Skeletal muscle tissue (tissue), 3 donors: ENCODE measurements at regions not wholly inside any gene's neighbourhood (a gene's known extent, or its start where the extent isn't known, plus 50 kb on each side); places are given as distances from the start of the nearest gene placed in this dataset.

Source experiments
- H3K27ac ChIP-seq: one replicate; pipeline ENCODE4 v1.7.0; 2013; ENCODE audit warnings: mild to moderate bottlenecking, low read depth, low read length, inconsistent platforms
- H3K27me3 ChIP-seq, 3 donors: one replicate each; pipeline ENCODE4 v1.7.0; 2013; ENCODE audit warnings: low read length in 3 of 3; ENCODE audit not compliant: control insufficient read depth in 3 of 3, insufficient read depth in 3 of 3
- H3K36me3 ChIP-seq, 3 donors: one replicate each; pipeline ENCODE4 v1.7.0; 2013; ENCODE audit warnings: low read length in 3 of 3; ENCODE audit not compliant: control insufficient read depth in 3 of 3, insufficient read depth in 3 of 3
- H3K4me1 ChIP-seq, 3 donors: one replicate each; pipeline ENCODE4 v1.7.0; 2013; ENCODE audit warnings: low read length in 3 of 3, mild to moderate bottlenecking in 3 of 3; ENCODE audit not compliant: control insufficient read depth in 3 of 3, insufficient read depth in 3 of 3
- H3K4me3 ChIP-seq, 3 donors: one replicate each; pipeline ENCODE4 v1.7.0; 2013; ENCODE audit warnings: low read length in 3 of 3
- H3K9ac ChIP-seq, 3 donors: one replicate each; pipeline ENCODE4 v1.7.0; 2013; ENCODE audit warnings: low read length in 3 of 3, mild to moderate bottlenecking in 3 of 3, moderate library complexity in 2 of 3, low read depth in 1 of 3
- H3K9me3 ChIP-seq, 3 donors: one replicate each; pipeline ENCODE4 v1.7.0; 2013; ENCODE audit warnings: low read length in 3 of 3; ENCODE audit not compliant: control insufficient read depth in 3 of 3
- donor health status: Osteomylitis.

GRCh38 chr4:34880246-34880645, 1364.1 kb downstream of the ARAP2 start:
- Histone ChIP-seq H3K9me3 (no peaks in the 10 kb centered on the region), H3K27ac (no peak overlapping the region), H3K36me3 (no peaks in the 10 kb centered on the region), H3K27me3 (no peaks in the 10 kb centered on the region), H3K4me3 (no peak overlapping the region), H3K9ac (no peak overlapping the region), H3K4me1 (no peaks in the 10 kb centered on the region)

GRCh38 chr4:34891892-34892291, 1352.4 kb downstream of the ARAP2 start:
- H3K9ac ChIP-seq, result no peak overlapping the region
- H3K9me3 ChIP-seq, result no peaks in the 10 kb centered on the region
- H3K27me3 ChIP-seq, result no peaks in the 10 kb centered on the region
- no peak overlapping the region for H3K27ac ChIP-seq
- no peaks in the 10 kb centered on the region for H3K36me3 ChIP-seq
- no peak overlapping the region for H3K4me3 ChIP-seq
- H3K4me1 ChIP-seq, result no peaks in the 10 kb centered on the region

- Histone ChIP-seq H3K36me3 (no peaks in the 10 kb centered on the region), H3K9ac (no peak overlapping the region), H3K4me1 (no peaks in the 10 kb centered on the region), H3K27ac (no peak overlapping the region), H3K27me3 (no peaks in the 10 kb centered on the region), H3K4me3 (no peak overlapping the region), H3K9me3 (no peaks in the 10 kb centered on the region)
These were observed 1350.9 kb downstream of the ARAP2 start for GRCh38 chr4:34893382-34893781.

GRCh38 chr4:34920032-34920431, 1324.3 kb downstream of the ARAP2 start:
- H3K4me1 ChIP-seq, result no peaks in the 10 kb centered on the region
- no peaks in the 10 kb centered on the region for H3K9me3 ChIP-seq
- H3K36me3 ChIP-seq, result no peaks in the 10 kb centered on the region
- no peak overlapping the region for H3K4me3 ChIP-seq
- no peak overlapping the region for H3K27ac ChIP-seq
- no peak overlapping the region for H3K9ac ChIP-seq
- H3K27me3 ChIP-seq, result no peaks in the 10 kb centered on the region

GRCh38 chr4:34921391-34921790, 1322.9 kb downstream of the ARAP2 start:
- H3K9me3 ChIP-seq, result no peaks in the 10 kb centered on the region
- no peaks in the 10 kb centered on the region for H3K27me3 ChIP-seq
- H3K9ac ChIP-seq, result no peak overlapping the region
- H3K4me1 ChIP-seq, result no peaks in the 10 kb centered on the region
- H3K36me3 ChIP-seq, result no peaks in the 10 kb centered on the region
- H3K4me3 ChIP-seq, result no peak overlapping the region
- no peak overlapping the region for H3K27ac ChIP-seq

DNA sequence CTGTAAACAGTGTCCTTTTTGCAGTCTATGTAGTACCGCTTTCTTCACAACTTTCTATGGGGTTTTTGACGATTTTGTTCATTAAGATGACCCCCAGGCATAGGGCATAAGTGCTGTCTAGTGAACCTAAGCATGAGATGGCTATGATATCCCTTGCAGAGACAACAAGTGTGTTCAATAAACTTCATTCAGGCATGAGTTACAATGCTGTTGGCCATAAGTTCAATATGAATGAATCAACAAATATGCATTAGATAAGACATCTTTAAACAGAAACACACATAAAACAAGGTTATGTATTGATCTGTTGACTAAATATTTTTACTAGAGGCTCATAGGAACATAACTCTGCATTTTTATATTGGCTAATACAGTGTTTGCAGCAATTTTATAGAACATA, 1322.0 kb downstream of the ARAP2 start:
- Histone ChIP-seq H3K9me3 (no peaks in the 10 kb centered on the region), H3K27ac (no peak overlapping the region), H3K4me3 (no peak overlapping the region), H3K9ac (no peak overlapping the region), H3K4me1 (no peaks in the 10 kb centered on the region), H3K27me3 (no peaks in the 10 kb centered on the region), H3K36me3 (no peaks in the 10 kb centered on the region)

GRCh38 chr4:34932591-34932990, 1311.7 kb downstream of the ARAP2 start:
- peaks cover 0 to 2% (median 0%) of the 10 kb centered on the region in 3 donors for H3K9me3 ChIP-seq
- H3K4me1 ChIP-seq, result no peaks in the 10 kb centered on the region
- H3K27ac ChIP-seq, result no peak overlapping the region
- H3K9ac ChIP-seq, result no peak overlapping the region
- H3K36me3 ChIP-seq, result no peaks in the 10 kb centered on the region
- no peaks in the 10 kb centered on the region for H3K27me3 ChIP-seq
- no peak overlapping the region for H3K4me3 ChIP-seq

DNA sequence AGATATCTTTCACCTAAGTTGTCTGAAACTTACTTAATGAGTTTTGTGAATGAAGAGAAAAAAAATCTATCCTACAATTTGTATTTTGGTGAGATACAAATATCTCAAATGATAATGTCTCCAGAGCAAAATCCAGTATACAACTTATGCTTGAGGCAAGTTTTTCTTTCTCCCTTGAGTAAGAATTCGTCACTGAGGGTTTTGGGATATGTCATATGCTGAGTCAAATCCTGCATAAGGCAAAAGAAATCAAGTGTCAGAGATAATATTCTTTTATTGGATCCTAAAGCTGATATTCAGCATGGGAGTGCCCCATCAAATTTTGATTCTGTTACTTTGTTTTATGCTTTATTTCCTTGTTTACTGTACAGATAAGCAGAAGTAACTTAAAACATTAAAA, 1308.6 kb downstream of the ARAP2 start:
- peaks cover 0 to 4% (median 2%) of the 10 kb centered on the region in 3 donors for H3K9me3 ChIP-seq
- no peaks in the 10 kb centered on the region for H3K36me3 ChIP-seq
- no peak overlapping the region for H3K9ac ChIP-seq
- no peak overlapping the region for H3K4me3 ChIP-seq
- H3K27me3 ChIP-seq, result no peaks in the 10 kb centered on the region
- no peaks in the 10 kb centered on the region for H3K4me1 ChIP-seq
- no peak overlapping the region for H3K27ac ChIP-seq

DNA sequence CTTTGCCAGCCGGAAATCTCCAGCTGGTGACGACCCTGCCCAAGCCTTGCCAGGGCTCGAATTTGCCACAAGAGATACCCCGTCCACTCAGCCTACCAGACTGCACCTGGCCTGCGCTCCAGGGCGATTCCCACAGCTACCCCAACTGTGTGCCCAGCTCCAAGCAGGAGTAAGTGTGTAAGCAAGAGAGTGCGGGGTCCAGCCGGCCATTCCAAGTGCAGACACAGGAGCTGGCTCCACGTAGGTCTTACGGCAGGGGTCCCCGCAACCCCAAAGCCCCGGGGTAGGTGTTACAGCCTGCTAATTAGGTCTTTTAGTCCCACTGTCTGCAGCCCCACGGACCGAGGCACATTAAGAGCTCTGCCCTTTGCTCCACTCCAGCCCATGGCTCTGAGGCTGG, 1305.2 kb downstream of the ARAP2 start:
- H3K4me1 ChIP-seq, result no peaks in the 10 kb centered on the region
- H3K27ac ChIP-seq, result no peak overlapping the region
- H3K9me3 ChIP-seq, result peaks cover 0 to 4% (median 0%) of the 10 kb centered on the region in 3 donors
- no peak overlapping the region for H3K4me3 ChIP-seq
- H3K36me3 ChIP-seq, result no peaks in the 10 kb centered on the region
- no peaks in the 10 kb centered on the region for H3K27me3 ChIP-seq
- H3K9ac ChIP-seq, result no peak overlapping the region

DNA sequence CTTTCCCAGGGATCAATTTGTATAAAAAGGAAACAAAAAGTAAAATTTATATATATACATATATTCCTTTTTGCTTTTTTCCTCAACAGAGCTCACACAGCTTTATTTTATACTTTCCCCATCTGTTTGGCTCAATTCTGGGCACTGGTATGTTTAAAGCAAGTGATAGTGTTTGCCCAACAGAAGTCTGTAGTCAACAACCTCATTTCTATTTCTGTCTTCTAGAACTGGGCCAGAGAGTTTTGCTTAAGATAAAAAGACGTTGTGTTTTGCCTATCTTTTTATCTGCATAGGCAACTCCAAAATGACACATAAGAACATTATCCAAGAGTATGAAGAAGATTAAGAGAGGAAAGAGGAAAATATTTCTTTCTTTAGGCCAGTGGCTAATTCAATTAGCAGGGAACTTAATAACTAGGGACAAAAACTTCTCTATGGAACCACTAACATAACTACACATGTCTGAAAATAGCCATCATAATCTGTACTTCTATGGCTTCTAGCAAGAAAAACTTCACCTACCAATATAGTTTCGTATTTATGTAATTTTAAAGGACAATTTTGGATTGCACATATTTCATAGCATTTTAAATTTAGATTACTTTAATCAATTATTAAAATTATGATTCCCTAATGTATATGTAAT, 1300.5 kb downstream of the ARAP2 start:
- Histone ChIP-seq H3K4me1 (no peaks in the 10 kb centered on the region), H3K27ac (peak overlapping the region; percentile 84), H3K9me3 (peaks cover 0 to 4% (median 0%) of the 10 kb centered on the region in 3 donors), H3K4me3 (no peak overlapping the region), H3K36me3 (no peaks in the 10 kb centered on the region), H3K27me3 (no peaks in the 10 kb centered on the region), H3K9ac (peak overlapping the region in 1 of 3 donors; percentile 34)
